Glomerular endothelial cell (primary cell): ENCODE measurements at regions not wholly inside any gene's neighbourhood (a gene's known extent, or its start where the extent isn't known, plus 50 kb on each side); places are given as distances from the start of the nearest gene placed in this dataset.

Source experiments
- DNase-seq: peaks from one replicate; pipeline ENCODE4 v3.0.0-alpha.2; 2011; ENCODE audit warnings: low read depth, low spot score; ENCODE audit errors: extremely low read depth

DNA sequence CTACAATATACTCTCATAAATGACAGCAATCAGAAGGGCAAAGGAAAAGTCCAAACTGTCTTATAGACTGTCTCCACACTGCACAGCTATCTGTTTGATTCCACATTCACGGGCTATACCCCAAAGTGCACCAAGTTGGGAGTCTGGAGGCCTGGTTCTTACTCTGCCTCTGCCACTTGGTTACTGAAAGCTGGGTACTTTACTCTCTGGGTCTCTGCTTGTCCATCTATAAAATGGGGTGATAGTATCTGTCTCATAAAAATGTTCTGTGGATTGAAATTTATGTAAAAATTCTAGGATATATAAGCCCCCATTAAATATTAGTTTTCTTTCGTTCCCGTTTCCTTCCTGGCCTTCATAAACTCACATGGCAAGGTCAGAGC, 86.5 kb downstream of the CD164 start:
- no peak for DNase-seq

- DNase-seq, result no peak
Measured at GRCh38 chr6:109295109-109295773, 87.0 kb downstream of the CD164 start.

DNA sequence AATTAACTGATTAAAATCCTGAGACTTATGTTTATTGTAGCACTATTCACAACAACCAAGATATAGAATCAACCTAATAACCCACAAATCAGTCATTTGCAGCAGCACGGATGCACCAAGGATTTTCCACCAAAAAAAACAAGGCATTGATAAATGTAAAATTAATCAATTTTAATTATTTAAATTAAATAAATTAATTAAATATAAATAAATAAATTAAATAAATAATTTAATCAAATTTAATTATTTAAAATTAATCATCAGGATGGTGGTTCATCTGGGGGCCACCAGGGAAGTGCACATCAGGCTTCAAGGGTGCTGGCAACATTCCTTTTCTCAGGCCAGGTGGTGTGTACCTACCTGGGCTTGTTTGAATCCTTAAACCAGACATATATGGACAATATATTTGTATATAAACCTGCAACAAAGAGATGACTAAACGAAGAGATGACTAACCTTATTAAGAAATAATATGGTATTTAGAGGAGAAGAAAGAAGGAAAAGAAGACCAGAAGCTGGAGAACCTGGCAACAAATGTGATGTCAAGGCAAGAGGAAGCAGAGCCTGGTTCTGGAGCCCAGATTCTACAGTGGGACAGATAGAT, 89.2 kb downstream of the CD164 start:
- no peak for DNase-seq

GRCh38 chr6:109292420-109292819, 89.8 kb downstream of the CD164 start:
- DNase-seq, result no peak

- no peak for DNase-seq
Measured at GRCh38 chr6:109291902-109292301, 90.4 kb downstream of the CD164 start.

GRCh38 chr6:109290143-109290931, 91.9 kb downstream of the CD164 start:
- DNase-seq, result no peak

- no peak for DNase-seq
Measured at GRCh38 chr6:109285366-109285765, 96.9 kb downstream of the CD164 start.

GRCh38 chr6:109284675-109285074, 97.6 kb downstream of the CD164 start:
- no peak for DNase-seq

DNA sequence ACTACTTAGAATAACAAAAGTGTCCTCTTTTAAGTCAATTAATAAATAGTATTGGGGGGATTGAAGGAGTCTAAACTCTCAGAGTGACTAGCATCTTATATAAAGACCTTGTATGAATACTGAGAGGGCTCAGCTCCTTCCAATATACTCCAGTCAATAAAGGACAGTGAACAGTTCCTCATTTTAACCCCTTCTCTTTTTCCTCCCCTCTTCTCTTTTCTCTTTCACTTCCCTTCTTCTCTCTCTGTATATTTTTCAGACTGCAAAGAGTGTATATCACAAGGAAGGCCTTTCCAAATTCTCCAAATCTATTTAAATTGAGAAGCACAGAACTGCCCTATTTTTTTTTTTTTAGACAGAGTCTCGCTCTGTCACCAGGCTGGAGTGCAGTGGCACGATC, 99.5 kb downstream of the CD164 start:
- no peak for DNase-seq

DNA sequence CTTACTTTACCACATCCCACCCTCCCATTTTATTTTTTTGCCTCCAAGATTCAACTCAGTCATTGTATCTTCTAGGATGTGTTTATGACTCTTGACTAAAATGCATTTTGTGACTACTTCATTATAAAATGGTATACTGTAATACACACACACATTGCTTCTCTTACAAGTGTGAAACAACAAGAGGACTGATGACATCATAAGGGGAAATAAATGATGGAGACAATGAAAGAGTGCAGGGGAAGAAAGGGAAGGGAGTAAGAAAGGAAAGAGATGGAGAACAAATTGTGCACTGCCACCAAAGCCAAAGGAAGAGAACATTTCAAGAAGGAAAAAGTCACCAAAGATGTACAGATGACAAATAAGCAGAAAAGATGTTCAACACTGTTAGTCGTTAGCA, 102.6 kb downstream of the CD164 start:
- DNase-seq, result no peak

GRCh38 chr6:109271622-109272021, 110.6 kb downstream of the CD164 start:
- DNase-seq, result no peak

DNA sequence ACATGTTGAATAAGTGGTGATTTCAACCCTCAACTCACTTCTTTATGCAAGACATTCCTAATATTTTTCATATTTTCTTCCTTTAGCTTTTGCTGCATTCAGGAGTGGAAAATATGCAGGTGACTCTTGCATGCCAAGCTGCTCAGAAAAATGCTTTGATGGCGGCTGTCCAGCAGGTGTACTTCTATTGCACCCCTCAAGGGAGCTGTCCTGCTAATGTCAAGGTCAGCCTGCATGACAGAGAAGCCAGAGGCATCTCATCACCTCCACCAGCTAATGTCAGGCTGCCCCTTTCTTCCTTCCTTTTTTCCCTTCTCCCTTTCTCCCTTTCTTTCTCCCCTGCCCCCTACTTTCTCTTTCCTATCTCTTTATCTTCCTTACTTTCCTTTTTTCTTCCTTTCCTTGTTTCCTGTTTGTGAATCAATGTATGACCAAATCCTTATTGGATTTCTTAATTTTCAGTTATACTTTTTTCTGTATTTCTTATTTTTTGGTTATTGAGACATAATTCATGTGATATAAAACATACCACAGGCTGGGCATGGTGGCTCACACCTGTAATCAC, 112.2 kb downstream of the CD164 start:
- DNase-seq, result no peak

GRCh38 chr6:109269057-109269456, 113.2 kb downstream of the CD164 start:
- no peak for DNase-seq

- no peak for DNase-seq
Measured at GRCh38 chr6:109265530-109265929, 116.7 kb downstream of the CD164 start.

DNA sequence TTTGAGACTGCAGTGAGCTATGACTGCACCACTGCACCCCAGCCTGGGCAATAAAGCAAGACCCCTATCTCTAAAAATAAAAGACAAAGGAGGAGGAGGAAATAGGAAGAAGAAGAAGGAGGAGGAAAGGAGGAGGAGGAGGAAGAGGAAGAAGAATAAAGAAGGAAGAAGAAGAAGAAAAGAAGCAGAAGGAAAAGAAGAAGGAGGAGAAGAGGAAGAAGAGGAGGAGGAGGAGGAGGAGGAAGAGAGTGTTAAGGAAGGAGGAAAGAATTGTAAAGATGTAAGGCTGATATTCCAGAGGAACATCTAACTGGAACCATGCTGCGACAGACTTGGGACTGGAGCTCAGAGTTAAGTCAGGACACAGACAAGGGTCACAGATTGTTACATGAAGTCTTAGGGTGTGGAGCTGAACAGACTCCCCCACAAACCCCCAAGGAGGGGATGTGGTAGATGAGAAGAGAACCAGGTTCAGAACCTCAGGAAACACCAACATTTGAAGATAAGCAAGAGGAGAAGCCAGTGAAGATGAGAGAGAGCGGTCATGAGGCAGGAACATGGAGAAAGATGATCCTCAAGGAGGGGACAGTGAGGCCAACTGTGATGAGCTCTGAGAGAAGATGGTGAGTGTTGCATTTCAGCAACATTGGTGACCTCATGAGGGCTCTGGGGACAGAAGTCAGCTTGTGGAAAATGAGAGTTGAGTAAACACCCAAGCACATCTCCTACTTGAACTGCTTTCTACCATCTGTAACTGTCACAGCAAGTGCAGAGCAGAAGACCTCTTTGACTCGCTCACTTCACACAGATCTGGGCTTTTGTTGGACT, 118.2 kb downstream of the CD164 start:
- no peak for DNase-seq

DNA sequence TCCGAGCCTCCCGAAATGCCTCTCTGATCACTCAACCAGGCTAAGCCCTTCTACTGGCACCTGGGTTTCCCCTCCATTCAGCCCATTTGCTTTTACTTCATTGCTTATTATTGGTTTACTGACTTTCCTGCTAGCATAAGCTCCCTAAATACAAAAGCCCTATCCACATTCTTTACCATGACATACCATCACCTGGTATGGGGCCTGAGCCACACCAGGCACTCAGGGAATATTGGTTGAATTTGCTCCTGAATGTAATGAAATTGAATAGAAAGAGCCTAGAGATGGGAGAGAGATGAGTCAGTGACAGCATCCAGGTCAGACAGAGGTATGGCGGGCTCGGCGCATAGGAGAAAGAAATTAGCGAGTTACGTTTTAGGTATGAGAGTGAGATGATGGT, 120.0 kb downstream of the CD164 start:
- no peak for DNase-seq

DNA sequence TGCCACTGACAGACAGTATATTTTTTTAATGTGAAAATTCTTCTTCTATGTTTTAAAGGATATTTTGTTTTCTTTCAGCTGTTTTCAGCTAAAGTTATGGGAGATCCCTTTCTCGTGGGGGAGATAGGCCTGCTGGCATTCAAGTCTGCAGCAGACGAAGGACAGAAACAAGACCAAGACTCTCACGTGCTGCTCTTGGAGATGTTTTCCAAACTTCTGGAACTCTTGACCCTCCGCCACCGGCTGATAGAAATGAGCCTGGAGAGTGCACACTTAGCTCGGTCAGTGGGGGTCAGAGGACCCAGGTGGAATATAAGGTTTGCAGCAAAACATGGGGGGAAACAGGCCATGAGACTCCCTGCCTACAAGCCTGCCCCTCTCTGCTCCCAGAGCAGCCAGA, 120.5 kb downstream of the CD164 start:
- DNase-seq, result no peak

- DNase-seq, result no peak
Measured at GRCh38 chr6:109260701-109261100, 121.6 kb downstream of the CD164 start.

DNA sequence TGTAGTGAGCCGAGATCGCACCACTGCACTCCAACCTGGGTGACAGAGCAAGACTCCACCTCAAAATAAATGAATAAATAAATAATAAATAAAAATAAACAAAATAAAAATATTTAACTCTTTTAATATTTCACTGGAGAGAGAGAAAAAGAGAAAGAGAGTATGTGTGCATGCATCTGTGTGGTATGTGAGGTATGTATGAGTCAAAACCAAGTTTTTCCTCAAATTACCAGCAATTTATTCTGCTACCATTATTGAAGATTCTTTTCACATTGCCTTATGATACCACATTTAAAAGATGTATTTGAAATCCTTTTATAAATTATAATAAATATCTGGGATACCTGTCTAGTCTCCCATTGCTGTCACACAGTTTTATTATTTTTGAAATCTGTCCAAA, 122.1 kb downstream of the CD164 start:
- DNase-seq, result no peak

DNA sequence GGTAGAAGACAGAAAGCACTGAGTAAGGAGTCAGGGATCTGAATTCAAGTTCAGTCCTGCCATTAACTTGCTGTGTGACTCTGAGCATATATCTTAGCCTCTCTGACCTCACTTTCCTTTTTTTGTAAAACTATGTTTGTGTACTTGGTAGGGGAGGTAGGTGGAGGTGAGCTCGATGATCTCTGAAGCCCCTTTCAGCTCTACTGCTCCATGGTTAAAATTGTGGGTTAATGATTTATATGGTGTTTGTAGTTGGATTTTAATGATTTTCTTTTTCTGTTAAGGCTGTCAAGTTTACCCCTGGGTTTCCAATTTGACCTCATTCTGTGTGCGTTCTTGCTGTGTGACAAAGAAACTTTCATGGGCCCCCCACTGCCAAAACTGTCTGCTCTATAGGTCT, 124.1 kb downstream of the CD164 start:
- DNase-seq, result no peak

- DNase-seq, result no peak
Measured at GRCh38 chr6:109257494-109257893, 124.8 kb downstream of the CD164 start.
